HG03196 (cell line): ENCODE measurements at regions not wholly inside any gene's neighbourhood (a gene's known extent, or its start where the extent isn't known, plus 50 kb on each side); places are given as distances from the start of the nearest gene placed in this dataset.
"Not testable (repeated sequence)": the region's sequence is repeated elsewhere in the genome, so short reads cannot be mapped to it uniquely, and the experiment has no call there.

Experiments
- ATAC-seq: cut with Tn5 transposase; IDR thresholded peaks from one replicate; pipeline ENCODE4 v1.9.1; 2021; ENCODE audit not compliant: unreplicated experiment

DNA sequence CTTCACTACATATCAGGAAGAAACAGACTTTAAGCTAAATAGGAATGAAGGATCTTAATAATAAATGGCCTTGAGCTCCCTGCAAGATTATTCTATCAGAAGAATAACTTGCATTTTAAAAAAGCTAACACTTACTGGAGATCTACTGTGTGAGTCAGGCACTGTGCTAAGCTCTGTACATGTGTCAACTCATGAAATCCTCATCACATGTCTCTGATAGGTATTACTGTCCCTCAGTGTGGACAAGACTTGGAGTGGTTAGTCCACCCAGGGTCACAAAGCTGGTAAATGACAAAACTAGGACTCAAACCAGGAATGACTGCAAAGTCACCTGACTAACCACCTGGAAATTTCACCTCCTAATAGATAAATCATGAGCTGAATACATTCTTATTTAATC lies 57.1 kb upstream of the KCTD7 start:
- no peak for ATAC-seq

DNA sequence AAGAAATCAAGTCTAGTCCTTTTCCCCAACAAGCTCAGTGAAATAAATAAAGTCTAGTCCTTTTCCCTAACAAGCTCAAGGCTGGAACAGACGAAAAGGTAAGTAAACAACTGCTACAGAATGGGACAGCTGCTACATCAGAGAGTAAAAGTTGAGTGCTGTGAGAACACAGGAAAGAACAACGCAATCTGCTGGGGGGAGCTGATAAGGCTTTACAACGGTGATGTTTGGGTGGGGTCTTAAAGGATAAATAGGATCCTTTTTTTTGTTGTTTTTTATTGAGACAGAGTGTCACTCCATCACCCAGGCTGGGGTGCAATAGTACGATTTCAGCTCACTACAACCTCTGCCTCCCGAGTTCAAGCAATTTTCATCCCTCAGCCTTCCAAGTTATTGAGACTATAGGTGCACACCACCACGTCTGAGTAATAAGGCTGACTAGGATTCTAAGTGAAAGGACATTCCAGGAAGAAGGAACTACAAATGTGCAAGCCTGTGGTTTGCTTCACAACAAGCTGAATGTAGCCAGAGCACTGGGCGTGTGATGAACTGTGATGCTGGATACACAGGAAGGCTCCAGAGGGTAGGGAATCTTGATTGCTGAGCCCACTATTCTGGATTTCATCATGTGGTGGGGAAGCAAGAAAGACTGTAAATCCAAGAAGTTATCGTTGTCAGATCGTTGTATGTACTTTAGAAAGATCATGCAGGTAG lies 54.7 kb upstream of the KCTD7 start:
- not testable (repeated sequence) for ATAC-seq

DNA sequence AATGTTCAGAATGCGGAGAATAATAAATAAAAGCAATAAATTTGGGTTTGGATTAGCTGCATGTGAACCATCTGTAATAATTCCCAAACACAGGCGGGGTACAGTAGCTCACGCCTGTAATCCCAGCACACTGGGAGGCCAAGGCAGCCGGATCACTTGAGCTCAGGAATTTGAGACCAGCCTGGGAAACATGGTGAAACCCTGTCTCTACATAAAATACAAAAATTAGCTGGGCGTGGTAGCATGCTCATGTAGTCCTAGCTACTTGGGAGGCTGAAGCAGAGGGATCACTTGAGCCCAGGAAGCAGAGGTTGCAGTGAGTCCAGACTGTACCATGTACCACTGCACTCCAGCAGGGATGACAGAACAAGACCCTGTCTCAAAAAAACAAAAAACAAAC lies 53.9 kb upstream of the KCTD7 start:
- not testable (repeated sequence) for ATAC-seq

DNA sequence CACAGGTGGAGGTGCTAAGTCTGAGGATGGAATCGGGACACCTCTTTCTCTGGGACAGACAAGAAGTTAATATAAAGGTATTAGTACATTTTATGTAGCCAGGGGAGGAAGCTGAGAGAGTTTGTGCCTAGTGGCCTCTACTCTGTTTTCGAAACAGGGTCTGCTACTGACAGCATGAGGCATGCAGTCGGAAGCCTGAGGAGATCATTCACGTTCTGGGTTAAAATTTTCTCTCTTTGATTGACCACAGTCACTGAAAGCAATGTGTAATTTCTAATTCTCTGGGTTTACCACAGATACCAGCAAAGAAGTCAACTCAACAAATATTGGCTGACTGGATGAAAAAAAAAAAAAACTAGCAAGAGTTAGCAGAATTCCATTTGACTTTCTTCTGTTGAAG lies 53.3 kb upstream of the KCTD7 start:
- ATAC-seq, result no peak

DNA sequence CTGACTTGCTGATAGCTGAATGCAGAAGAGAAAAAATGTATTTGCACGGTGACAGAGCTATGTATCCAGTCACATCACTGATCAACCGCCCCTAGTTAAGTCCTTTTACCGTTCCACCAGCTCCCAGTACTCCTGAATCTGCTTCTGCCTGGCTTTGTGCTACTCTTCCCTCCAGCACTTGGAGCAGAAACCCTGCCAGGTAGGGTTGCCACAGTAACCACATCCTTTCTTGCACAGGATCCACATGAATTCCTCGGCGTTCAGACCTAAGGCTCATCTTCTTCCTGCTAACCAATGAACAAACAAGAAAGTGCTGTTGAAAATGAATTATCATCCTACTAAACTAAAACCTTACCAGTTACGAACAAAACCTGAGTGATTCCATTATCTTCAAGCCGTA lies 52.0 kb upstream of the KCTD7 start:
- no peak for ATAC-seq
